Liver (tissue), 8 donors: ENCODE measurements at regions not wholly inside any gene's neighbourhood (a gene's known extent, or its start where the extent isn't known, plus 50 kb on each side); places are given as distances from the start of the nearest gene placed in this dataset.

ENCODE experiments used
- DNase-seq: peaks from one replicate; pipeline ENCODE4 v3.0.0-alpha.2; 2017; ENCODE audit warnings: low spot score
- H3K27ac ChIP-seq, 2 donors: one replicate each; pipeline ENCODE4 v1.7.0; 2013; ENCODE audit warnings: inconsistent platforms in 2 of 2, low read length in 2 of 2, control low read depth in 1 of 2, low read depth in 1 of 2, mild to moderate bottlenecking in 1 of 2
- H3K27me3 ChIP-seq, 4 donors: one replicate each; pipeline versions ENCODE4 v1.6.1 to v1.7.0; 2013; ENCODE audit warnings: low read length in 3 of 4, inconsistent platforms in 1 of 4, mild to moderate bottlenecking in 1 of 4, moderate library complexity in 1 of 4; ENCODE audit not compliant: control insufficient read depth in 4 of 4, insufficient read depth in 4 of 4
- H3K36me3 ChIP-seq, 4 donors: one replicate each; pipeline versions ENCODE4 v1.6.1 to v1.7.0; 2013; ENCODE audit warnings: low read length in 3 of 4, mild to moderate bottlenecking in 3 of 4, low read depth in 1 of 4, moderate library complexity in 1 of 4; ENCODE audit not compliant: control insufficient read depth in 4 of 4, insufficient read depth in 3 of 4
- H3K4me1 ChIP-seq, 4 donors: one replicate each; pipeline versions ENCODE4 v1.6.1 to v1.7.0; 2013; ENCODE audit warnings: low read length in 3 of 4, mild to moderate bottlenecking in 3 of 4, moderate library complexity in 1 of 4; ENCODE audit not compliant: control insufficient read depth in 4 of 4, insufficient read depth in 4 of 4
- H3K4me3 ChIP-seq, 3 donors: one replicate each; pipeline versions ENCODE4 v1.6.1 to v1.7.0; 2013; ENCODE audit warnings: low read length in 3 of 3, control low read depth in 1 of 3, low read depth in 1 of 3, mild to moderate bottlenecking in 1 of 3
- H3K9ac ChIP-seq, 2 donors: one replicate each; pipeline ENCODE4 v1.7.0; 2013; ENCODE audit warnings: low read length in 2 of 2, mild to moderate bottlenecking in 2 of 2, moderate library complexity in 2 of 2, control low read depth in 1 of 2, low read depth in 1 of 2
- H3K9me3 ChIP-seq, 4 donors: one replicate each; pipeline versions ENCODE4 v1.6.1 to v1.7.0; 2013; ENCODE audit warnings: low read length in 3 of 4; ENCODE audit not compliant: control insufficient read depth in 4 of 4
- ATF3 ChIP-seq: IDR thresholded peaks from 2 replicates; pipeline ENCODE4 v1.6.1; 2016; ENCODE audit warnings: antibody characterized with exemption
- EGR1 ChIP-seq, 2 donors: IDR thresholded peaks; 2 replicates each; pipeline ENCODE4 v1.6.1; 2016 to 2018; ENCODE audit warnings: antibody characterized with exemption in 2 of 2, low read depth in 2 of 2
- FOXA1 ChIP-seq: IDR thresholded peaks from 2 replicates; pipeline ENCODE4 v1.6.1; 2016; ENCODE audit warnings: antibody characterized with exemption
- FOXA2 ChIP-seq: IDR thresholded peaks from 2 replicates; pipeline ENCODE4 v1.6.1; 2016; ENCODE audit warnings: antibody characterized with exemption
- GABPA ChIP-seq, 2 donors: IDR thresholded peaks in 1 of 2; conservative IDR thresholded peaks in 1 of 2; 2 replicates each; pipeline ENCODE4 v1.6.1; 2016; ENCODE audit warnings: antibody characterized with exemption in 2 of 2, mild to moderate bottlenecking in 1 of 2, moderate library complexity in 1 of 2
- HNF4A ChIP-seq, 2 donors: conservative IDR thresholded peaks; 2 replicates each; pipeline ENCODE4 v1.6.1; 2016; ENCODE audit warnings: antibody characterized with exemption in 2 of 2, mild to moderate bottlenecking in 2 of 2
- HNF4G ChIP-seq: IDR thresholded peaks from 2 replicates; pipeline ENCODE4 v1.6.1; 2016; ENCODE audit warnings: antibody characterized with exemption
- JUND ChIP-seq, 2 donors: IDR thresholded peaks; 2 replicates each; pipeline ENCODE4 v1.6.1; 2016; ENCODE audit warnings: antibody characterized with exemption in 2 of 2
- MAX ChIP-seq: IDR thresholded peaks from 2 replicates; pipeline ENCODE4 v1.6.1; 2016; ENCODE audit warnings: antibody characterized with exemption
- NR2F2 ChIP-seq: IDR thresholded peaks from 2 replicates; pipeline ENCODE4 v1.6.1; 2016; ENCODE audit warnings: antibody characterized with exemption
- RXRA ChIP-seq, 2 donors: IDR thresholded peaks; 2 replicates each; pipeline ENCODE4 v1.6.1; 2017 to 2018; ENCODE audit warnings: antibody characterized with exemption in 2 of 2, mild to moderate bottlenecking in 1 of 2
- TAF1 ChIP-seq: conservative IDR thresholded peaks from 2 replicates; pipeline ENCODE4 v1.6.1; 2016; ENCODE audit warnings: antibody characterized with exemption, mild to moderate bottlenecking
- YY1 ChIP-seq: IDR thresholded peaks from 2 replicates; pipeline ENCODE4 v1.6.1; 2016; ENCODE audit warnings: antibody characterized with exemption, mild to moderate bottlenecking
- WGBS: extraction: QIAGEN DNeasy Blood & Tissue Kit; methylation state at CpG from one replicate; pipeline ENCODE4 v1.1.7; 2013; 5-methylcytosine and 5-hydroxymethylcytosine counted together
- TF ChIP-seq, protein P1 (sequence below): fragments of 150-350 bp; IDR thresholded peaks from 2 replicates; pipeline ENCODE4 v1.5.1; 2017; ENCODE audit warnings: improper control_type of control experiment, low read depth, low read length; ENCODE audit not compliant: missing input control
- donor health status: healthy.
- donor health status: healthy.
- donor health status: healthy.
- donor health status: healthy.
- donor health status: healthy.

DNA sequence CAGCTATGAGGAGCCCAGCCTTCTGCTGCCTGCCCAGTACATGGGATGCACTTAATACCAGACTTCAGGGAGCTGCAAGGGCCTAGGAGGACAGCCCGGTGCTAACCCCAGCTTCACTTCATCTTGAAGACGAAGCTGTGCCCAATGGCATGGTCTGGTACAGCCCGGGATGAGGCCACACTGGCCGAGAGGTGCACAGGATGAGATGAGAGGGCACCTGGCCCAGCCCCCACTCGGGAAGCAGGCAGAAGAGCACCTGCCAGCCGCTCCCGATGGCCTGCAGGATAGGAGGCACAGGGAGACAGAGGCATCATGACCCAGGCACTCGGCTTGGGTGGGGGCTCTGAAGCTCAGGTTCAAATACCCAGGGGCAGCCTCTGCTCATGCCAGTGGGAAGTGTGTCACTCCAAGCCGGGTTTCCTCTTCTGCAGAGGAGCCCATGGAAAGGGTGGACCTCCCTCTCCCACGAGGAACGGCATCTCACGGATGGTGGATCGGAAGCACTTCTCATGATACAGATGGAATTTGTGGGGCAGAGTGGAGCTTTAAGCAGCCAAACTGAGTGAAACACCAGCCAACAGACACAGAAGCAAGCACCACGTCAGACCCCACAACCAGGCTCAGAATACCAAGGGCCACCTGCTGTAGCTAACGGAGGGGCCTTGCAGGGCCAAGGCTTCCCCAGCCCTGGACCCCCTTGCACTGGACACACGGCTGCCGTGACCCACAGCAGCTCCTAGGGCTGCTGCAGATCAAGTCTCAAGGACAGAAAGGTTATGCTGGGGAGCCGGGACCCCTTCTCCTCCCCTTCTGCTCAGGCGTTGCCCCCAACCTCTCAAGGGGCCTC lies 875.2 kb downstream of the BRD1 start:
- Histone ChIP-seq H3K27ac (no peak overlapping the region), H3K9ac (no peak overlapping the region), H3K27me3 (no peaks in the 10 kb centered on the region), H3K9me3 (no peaks in the 10 kb centered on the region), H3K36me3 (no peaks in the 10 kb centered on the region), H3K4me3 (no peak overlapping the region), H3K4me1 (no peaks in the 10 kb centered on the region)
- WGBS, result 80% methylated on average over 19 of the region's 19 CpGs
- DNase-seq, result peak; percentile 14
- TF ChIP-seq YY1 (no peak), RXRA (IDR thresholded peaks at IDR 0.05) (no peak), FOXA1 (no peak), EGR1 (IDR thresholded peaks at IDR 0.05; ENCODE audit: low read depth in 2 of 2) (no peak), MAX (no peak), ATF3 (no peak), FOXA2 (no peak), HNF4A (conservative IDR thresholded peaks at IDR 0.05) (no peak), JUND (IDR thresholded peaks at IDR 0.05) (no peak), HNF4G (no peak)
- TF ChIP-seq, protein P1, sequence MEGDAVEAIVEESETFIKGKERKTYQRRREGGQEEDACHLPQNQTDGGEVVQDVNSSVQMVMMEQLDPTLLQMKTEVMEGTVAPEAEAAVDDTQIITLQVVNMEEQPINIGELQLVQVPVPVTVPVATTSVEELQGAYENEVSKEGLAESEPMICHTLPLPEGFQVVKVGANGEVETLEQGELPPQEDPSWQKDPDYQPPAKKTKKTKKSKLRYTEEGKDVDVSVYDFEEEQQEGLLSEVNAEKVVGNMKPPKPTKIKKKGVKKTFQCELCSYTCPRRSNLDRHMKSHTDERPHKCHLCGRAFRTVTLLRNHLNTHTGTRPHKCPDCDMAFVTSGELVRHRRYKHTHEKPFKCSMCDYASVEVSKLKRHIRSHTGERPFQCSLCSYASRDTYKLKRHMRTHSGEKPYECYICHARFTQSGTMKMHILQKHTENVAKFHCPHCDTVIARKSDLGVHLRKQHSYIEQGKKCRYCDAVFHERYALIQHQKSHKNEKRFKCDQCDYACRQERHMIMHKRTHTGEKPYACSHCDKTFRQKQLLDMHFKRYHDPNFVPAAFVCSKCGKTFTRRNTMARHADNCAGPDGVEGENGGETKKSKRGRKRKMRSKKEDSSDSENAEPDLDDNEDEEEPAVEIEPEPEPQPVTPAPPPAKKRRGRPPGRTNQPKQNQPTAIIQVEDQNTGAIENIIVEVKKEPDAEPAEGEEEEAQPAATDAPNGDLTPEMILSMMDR, result no peak

DNA sequence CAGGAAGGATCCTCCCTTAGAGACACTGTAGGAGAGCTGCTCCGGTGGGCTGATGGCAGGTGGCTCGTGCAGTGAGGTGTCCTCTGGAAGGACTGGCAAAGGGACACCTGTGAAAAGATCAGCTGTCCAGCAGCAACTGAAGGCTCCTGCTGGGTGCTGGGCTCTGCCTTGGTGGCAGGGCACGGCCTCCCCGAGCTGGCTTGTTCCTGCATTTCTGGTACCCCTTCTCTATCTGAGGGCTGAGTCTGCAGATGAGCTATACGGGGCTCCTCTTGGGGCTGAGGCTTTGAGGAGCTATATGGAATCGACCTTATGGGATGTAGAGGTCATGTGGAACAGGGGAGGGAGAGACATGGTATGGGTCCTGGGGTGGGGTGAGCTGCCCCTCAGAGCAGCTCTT lies 875.8 kb downstream of the BRD1 start:
- TF ChIP-seq NR2F2, result no peak
- Histone ChIP-seq H3K27me3 (no peaks in the 10 kb centered on the region), H3K9me3 (no peaks in the 10 kb centered on the region), H3K4me3 (no peak overlapping the region), H3K9ac (no peak overlapping the region), H3K27ac (no peak overlapping the region), H3K4me1 (no peaks in the 10 kb centered on the region), H3K36me3 (no peaks in the 10 kb centered on the region)
- peak; percentile 25 for DNase-seq
- WGBS, result 84% methylated on average over 6 of the region's 6 CpGs

GRCh38 chr22:48950151-48950915 lies 877.3 kb downstream of the BRD1 start:
- Histone ChIP-seq H3K4me1 (no peaks in the 10 kb centered on the region), H3K27ac (no peak overlapping the region), H3K36me3 (no peaks in the 10 kb centered on the region), H3K9me3 (no peaks in the 10 kb centered on the region), H3K27me3 (no peaks in the 10 kb centered on the region), H3K4me3 (no peak overlapping the region), H3K9ac (no peak overlapping the region)
- 81% methylated on average over 27 of the region's 27 CpGs for WGBS
- DNase-seq, result peak; percentile 26
- TF ChIP-seq GABPA (IDR thresholded peaks at IDR 0.05 in 1 of 2, conservative IDR thresholded peaks at IDR 0.05 in 1 of 2) (no peak), MAX (no peak), FOXA2 (no peak), TAF1 (no peak), RXRA (IDR thresholded peaks at IDR 0.05) (no peak)
